Loucy (cell line): ENCODE measurements at regions not wholly inside any gene's neighbourhood (a gene's known extent, or its start where the extent isn't known, plus 50 kb on each side); places are given as distances from the start of the nearest gene placed in this dataset.

Experiments
- H2AFZ ChIP-seq: fragments of 200-600 bp; sonication (generic); 2 replicates; pipeline ENCODE4 v1.6.0; 2016; ENCODE audit warnings: antibody characterized with exemption, mild to moderate bottlenecking, low read length, moderate library complexity
- H3F3A ChIP-seq: fragments of 200-600 bp; 2 replicates; pipeline ENCODE4 v1.6.0; 2016; ENCODE audit warnings: antibody characterized with exemption, low read depth, mild to moderate bottlenecking
- H3K27me3 ChIP-seq: fragments of 200-600 bp; sonication (generic); 2 replicates; pipeline ENCODE4 v1.6.1; 2014; ENCODE audit warnings: low read length, mild to moderate bottlenecking; ENCODE audit not compliant: insufficient read depth, poor library complexity, severe bottlenecking
- H3K36me3 ChIP-seq: fragments of 200-600 bp; sonication (generic); 2 replicates; pipeline ENCODE4 v1.6.1; 2016; ENCODE audit warnings: low read length; ENCODE audit not compliant: insufficient read depth
- H3K4me1 ChIP-seq: fragments of 200-600 bp; sonication (generic); 2 replicates; pipeline ENCODE4 v1.5.1; 2014; ENCODE audit warnings: low read length, mild to moderate bottlenecking; ENCODE audit not compliant: insufficient read depth, poor library complexity, severe bottlenecking
- H3K4me2 ChIP-seq: fragments of 200-600 bp; sonication (generic); 2 replicates; pipeline ENCODE4 v1.6.0; 2014; ENCODE audit warnings: antibody characterized with exemption, low read length, low read depth, mild to moderate bottlenecking; ENCODE audit not compliant: poor library complexity, severe bottlenecking
- H3K4me3 ChIP-seq: fragments of 200-600 bp; sonication (generic); 2 replicates; pipeline ENCODE4 v1.5.1; 2014; ENCODE audit warnings: low read length, mild to moderate bottlenecking, mixed read lengths; ENCODE audit not compliant: poor library complexity, severe bottlenecking
- H3K79me2 ChIP-seq: fragments of 200-600 bp; sonication (generic); 2 replicates; pipeline ENCODE4 v1.6.1; 2014; ENCODE audit warnings: low read length; ENCODE audit not compliant: insufficient read depth
- H3K9ac ChIP-seq: fragments of 200-600 bp; sonication (generic); 2 replicates; pipeline ENCODE4 v1.6.0; 2014; ENCODE audit warnings: mild to moderate bottlenecking, low read depth, low read length, moderate library complexity; ENCODE audit not compliant: poor library complexity, severe bottlenecking
- H3K9me2 ChIP-seq: fragments of 200-600 bp; sonication (generic); replicated peaks from 2 replicates; pipeline ENCODE4 v1.6.1; 2016; ENCODE audit warnings: low read depth, low read length, mixed read lengths
- H3K9me3 ChIP-seq: fragments of 200-600 bp; sonication (generic); 2 replicates; pipeline ENCODE4 v1.6.1; 2014; ENCODE audit warnings: mild to moderate bottlenecking, antibody characterized with exemption, low read length, low read depth; ENCODE audit not compliant: insufficient read depth
- H4K20me1 ChIP-seq: fragments of 200-600 bp; sonication (generic); 2 replicates; pipeline ENCODE4 v1.6.0; 2014; ENCODE audit warnings: antibody characterized with exemption, low read length, mild to moderate bottlenecking; ENCODE audit not compliant: insufficient read depth, poor library complexity, severe bottlenecking
- CTCF ChIP-seq: fragments of 200-600 bp; sonication (generic); conservative IDR thresholded peaks from 2 replicates; pipeline ENCODE4 v1.5.1; 2014; ENCODE audit warnings: mild to moderate bottlenecking, antibody characterized with exemption, low read length
- EZH2phosphoT487 ChIP-seq: fragments of 200-600 bp; IDR thresholded peaks from 2 replicates; pipeline ENCODE4 v1.6.1; 2018; ENCODE audit warnings: antibody characterized with exemption, mild to moderate bottlenecking, moderate library complexity, borderline replicate concordance

GRCh38 chr15:39171944-39172368 is 408.9 kb upstream of the THBS1 start:
- Histone ChIP-seq H3K4me2 (no peak overlapping the region), H3K9me3 (no peaks in the 10 kb centered on the region), H4K20me1 (no peaks in the 10 kb centered on the region), H3K36me3 (no peaks in the 10 kb centered on the region), H3K27me3 (no peaks in the 10 kb centered on the region), H3K4me3 (no peak overlapping the region), H3K4me1 (peaks cover 9% of the 10 kb centered on the region), H3F3A (no peaks in the 10 kb centered on the region), H2AFZ (no peak overlapping the region), H3K9me2 (no peaks in the 10 kb centered on the region), H3K9ac (no peak overlapping the region), H3K79me2 (no peaks in the 10 kb centered on the region)
- TF ChIP-seq EZH2phosphoT487: no peak
- TF ChIP-seq CTCF: peak; percentile 71

- Histone ChIP-seq H2AFZ (no peak overlapping the region), H3K4me2 (no peak overlapping the region), H3K27me3 (no peaks in the 10 kb centered on the region), H3K36me3 (no peaks in the 10 kb centered on the region), H3K79me2 (no peaks in the 10 kb centered on the region), H3K4me3 (no peak overlapping the region), H3K9me3 (no peaks in the 10 kb centered on the region), H4K20me1 (no peaks in the 10 kb centered on the region), H3K9me2 (no peaks in the 10 kb centered on the region), H3K9ac (no peak overlapping the region), H3K4me1 (peaks cover 9% of the 10 kb centered on the region), H3F3A (no peaks in the 10 kb centered on the region)
- no peak for TF ChIP-seq CTCF
- no peak for TF ChIP-seq EZH2phosphoT487
Measured at GRCh38 chr15:39172380-39173281, 408.2 kb upstream of the THBS1 start.

- no peak for TF ChIP-seq EZH2phosphoT487
- TF ChIP-seq CTCF: no peak
- Histone ChIP-seq H3K79me2 (no peaks in the 10 kb centered on the region), H3K9me3 (no peaks in the 10 kb centered on the region), H3K4me2 (no peak overlapping the region), H2AFZ (no peak overlapping the region), H3K27me3 (no peaks in the 10 kb centered on the region), H3K4me3 (no peak overlapping the region), H3K9me2 (no peaks in the 10 kb centered on the region), H3K4me1 (peaks cover 9% of the 10 kb centered on the region), H3F3A (no peaks in the 10 kb centered on the region), H3K36me3 (no peaks in the 10 kb centered on the region), H4K20me1 (no peaks in the 10 kb centered on the region), H3K9ac (no peak overlapping the region)
Measured at GRCh38 chr15:39173426-39173825, 407.5 kb upstream of the THBS1 start.
